ENCODE measurements at regions not wholly inside any gene's neighbourhood (a gene's known extent, or its start where the extent isn't known, plus 50 kb on each side); places are given as distances from the start of the nearest gene placed in this dataset.
"Not testable (repeated sequence)": the region's sequence is repeated elsewhere in the genome, so short reads cannot be mapped to it uniquely, and the experiment has no call there.

DNA sequence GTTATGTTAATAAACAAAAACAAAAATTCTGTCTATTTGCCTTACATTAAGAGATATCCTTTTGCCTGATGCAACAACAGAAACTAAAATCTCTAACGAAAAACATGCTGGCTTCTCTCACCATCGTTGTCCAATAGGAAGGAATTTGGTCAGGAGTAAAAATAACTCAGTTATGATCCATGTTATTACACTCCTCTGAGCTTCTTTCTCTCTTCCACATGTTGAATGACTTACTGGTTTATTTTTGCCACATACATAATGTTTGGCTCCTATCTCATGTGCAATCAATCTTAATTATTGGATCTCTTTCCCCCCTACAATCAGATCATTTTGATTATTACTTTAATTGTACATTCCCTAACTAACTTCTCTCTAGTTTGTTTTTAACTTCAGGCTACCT lies 688.4 kb downstream of the USP25 start:
- DNase-seq = no peak

GRCh38 chr21:16418642-16419041 lies 688.9 kb downstream of the USP25 start:
- peak in 1 of 51 donors; percentile 1 for DNase-seq

DNA sequence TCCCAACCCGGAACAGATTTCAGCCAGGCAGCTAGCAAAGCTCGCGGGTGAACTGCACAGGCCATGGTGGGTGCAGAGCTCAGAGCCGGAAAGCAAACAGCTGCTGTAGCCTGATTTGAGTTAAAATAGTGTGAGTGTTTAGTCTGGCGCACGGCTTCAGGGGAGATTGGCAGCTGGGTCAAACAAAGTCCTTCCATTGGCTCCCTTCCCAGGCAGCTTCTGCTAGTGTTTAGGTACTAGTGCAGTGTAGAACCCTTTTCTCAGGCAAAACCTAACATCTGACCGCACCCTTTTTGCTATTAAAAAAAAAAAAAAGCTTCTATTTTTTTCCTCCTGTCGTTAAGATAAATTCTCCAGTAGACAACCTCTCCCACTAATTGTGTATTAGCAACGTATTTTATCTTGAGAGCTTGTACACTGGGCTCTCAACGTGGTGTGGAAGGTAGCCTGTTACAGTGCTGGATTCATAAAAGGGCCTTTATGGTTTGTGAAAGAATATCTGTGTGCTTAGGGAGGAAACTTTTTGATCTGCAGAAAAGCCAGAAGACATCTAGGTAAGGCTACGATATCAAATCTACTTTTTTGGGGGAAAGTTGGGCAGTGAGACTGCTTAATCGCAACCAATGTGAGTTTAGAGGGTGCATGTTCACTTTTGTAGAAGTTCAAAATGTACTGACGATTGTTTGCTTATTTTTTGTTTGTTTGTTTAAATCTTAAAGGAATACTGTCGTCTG lies 689.6 kb downstream of the USP25 start:
- DNase-seq = peak in 41 of 51 donors; percentile 5 to 69 (median 25)

- DNase-seq = peak in 27 of 51 donors; percentile 0 to 60 (median 26)
Measured at GRCh38 chr21:16420031-16420724, 690.4 kb downstream of the USP25 start.

DNA sequence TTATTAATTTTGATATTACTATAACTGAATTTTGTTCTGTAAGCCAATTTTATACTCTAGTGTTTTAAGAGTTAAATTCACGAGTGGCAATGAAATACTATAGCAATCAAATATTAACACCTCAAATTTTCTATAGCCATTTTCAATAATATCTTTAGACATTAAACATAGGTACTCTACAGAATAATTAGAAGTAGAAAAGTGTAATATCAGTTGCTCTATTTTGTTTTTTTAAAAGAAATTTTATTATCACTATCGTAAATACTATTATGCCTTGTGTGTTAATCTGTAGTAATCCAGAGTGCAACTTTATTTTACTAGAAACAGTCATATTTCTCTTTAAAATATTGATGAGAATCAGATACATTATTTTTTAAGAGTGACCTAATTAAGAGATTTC lies 691.2 kb downstream of the USP25 start:
- no peak for DNase-seq

- DNase-seq = no peak
Measured at GRCh38 chr21:16421965-16422364, 692.2 kb downstream of the USP25 start.

- no peak for DNase-seq
Measured at GRCh38 chr21:16422702-16423101, 692.9 kb downstream of the USP25 start.

- DNase-seq = no peak
Measured at GRCh38 chr21:16423921-16424320, 694.1 kb downstream of the USP25 start.

- DNase-seq = peak in 3 of 51 donors; percentile 1 to 23 (median 21)
Measured at GRCh38 chr21:16424331-16424751, 694.6 kb downstream of the USP25 start.

DNA sequence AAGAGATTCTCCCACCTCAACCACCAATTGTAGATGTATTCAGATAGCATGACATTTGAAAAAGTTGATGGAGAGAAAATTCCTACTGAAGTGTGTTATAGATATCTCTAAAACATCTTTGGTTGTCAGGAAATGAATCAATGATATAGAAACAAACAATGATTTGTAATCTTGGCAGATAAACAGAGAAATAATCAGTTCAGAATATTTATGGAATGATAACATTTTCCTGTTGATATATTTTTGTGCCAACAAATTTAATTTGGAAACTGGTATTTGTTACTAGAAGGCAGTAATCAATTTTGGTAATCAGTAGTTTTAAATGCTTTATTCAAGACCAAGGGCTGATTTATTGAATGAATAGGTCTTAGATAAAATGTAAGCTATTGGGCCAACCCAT lies 695.6 kb downstream of the USP25 start:
- no peak for DNase-seq

GRCh38 chr21:16426936-16427335 lies 697.2 kb downstream of the USP25 start:
- no peak for DNase-seq

GRCh38 chr21:16427587-16428087 lies 697.9 kb downstream of the USP25 start:
- DNase-seq = no peak

DNA sequence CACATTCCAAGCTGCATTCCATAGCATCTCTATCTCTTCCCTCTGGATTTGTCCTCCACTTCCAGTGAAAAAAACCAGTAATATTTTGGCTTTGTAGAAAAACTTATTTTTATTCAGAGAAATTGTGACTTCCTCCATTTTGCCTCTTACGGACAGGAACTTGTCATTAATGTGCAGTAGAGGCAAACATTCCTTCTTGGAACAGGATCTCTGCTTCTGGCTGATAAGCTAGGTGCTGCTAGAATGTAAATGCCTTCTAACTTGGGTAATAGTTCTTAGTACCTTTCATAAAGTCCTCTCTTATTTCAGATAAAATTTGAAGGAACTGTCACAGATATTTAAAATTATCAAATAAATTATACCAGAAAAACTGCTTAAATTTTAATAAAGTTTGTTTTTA lies 707.8 kb downstream of the USP25 start:
- DNase-seq = no peak

GRCh38 chr21:16438761-16439160 lies 709.0 kb downstream of the USP25 start:
- no peak for DNase-seq

DNA sequence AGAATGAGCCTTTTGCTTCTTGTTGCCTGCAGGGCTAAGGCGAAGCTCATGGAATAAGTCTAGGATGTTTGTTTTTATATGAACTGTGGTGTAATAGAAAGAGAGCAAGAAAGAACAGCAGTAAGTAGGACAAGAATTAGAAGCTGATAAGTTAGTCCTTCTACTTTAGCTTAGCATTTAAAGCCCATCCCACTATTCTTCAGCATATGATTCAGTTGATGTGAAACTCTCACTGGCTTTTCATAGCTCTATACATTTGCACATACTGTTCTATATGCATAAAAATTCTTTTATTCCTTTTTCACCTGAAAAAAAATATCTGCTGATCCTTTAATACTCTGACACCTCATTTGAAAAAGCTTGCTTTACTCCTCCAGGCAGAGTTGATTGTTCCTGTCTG lies 712.0 kb downstream of the USP25 start:
- no peak for DNase-seq

GRCh38 chr21:16454399-16454798 lies 724.6 kb downstream of the USP25 start:
- DNase-seq = no peak

- peak in 1 of 51 donors; percentile 50 for DNase-seq
Measured at GRCh38 chr21:16455526-16455925, 725.7 kb downstream of the USP25 start.

DNA sequence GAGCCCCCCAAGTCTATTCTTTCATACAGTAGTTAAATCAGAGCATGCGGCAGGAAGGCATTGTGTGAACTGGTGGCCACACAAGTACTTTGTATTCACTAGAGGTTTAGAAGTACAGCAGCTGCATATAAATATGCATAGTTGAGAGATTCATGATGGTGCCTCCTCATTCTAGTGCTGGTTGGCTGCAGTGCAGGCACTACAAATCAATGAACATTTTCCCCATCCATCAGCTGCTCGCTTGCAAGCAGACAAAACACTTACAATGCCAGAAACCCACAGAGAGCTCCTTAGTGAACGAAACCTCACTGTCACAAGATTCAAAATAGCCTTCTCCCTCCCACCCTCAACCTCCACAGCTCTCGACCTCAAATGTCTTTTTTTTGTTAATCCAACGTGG lies 726.2 kb downstream of the USP25 start:
- peak in 35 of 51 donors; percentile 2 to 77 (median 25) for DNase-seq

GRCh38 chr21:16457498-16457897 lies 727.7 kb downstream of the USP25 start:
- no peak for DNase-seq

DNA sequence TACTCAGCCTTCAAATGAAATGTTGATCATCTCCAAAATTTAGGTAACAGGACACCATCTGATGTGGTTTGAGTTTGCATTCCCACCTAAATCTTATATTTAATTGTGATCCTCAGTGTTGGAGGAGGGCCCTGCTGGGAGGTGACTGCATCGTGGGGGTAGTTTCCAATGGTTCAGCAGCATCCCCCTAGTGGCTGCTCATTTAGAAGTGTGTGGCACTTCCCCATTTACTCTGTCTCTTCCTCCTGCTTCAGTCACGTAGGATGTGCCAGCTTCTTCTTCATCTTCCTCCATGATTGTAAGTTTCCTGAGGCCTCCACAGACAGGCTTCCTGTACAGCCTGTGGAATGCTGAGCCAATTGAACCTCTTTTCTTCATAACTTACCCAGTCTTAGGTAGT lies 731.2 kb downstream of the USP25 start:
- no peak for DNase-seq

DNA sequence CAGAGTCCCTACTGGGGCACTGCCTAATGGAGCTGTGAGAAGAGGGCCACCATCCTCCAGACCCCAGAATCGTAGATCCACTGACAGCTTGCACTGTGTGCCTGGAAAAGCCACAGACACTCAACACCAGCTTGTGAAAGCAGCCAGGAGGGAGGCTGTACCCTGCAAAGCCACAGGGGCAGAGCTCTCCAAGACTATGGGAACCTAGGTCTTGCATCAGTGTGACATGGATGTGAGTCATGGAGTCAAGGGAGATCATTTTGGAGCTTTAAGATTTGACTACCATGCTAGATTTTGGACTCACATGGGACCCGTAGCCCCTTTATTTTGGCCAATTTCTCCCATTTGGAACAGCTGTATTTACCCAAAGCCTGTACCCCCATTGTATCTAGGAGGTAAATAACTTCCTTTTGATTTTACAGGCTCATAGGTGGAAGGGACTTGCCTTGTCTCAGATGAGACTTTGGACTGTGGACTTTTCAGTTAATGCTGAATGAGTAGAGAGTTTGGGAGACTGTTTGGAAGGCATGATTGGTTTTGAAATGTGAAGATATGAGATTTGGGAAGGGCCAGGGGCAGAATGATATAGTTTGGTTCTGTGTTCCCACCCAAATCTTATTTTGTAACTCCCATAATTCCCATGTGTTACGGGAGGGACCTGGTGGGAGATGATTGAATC lies 734.6 kb downstream of the USP25 start:
- not testable (repeated sequence) for DNase-seq

- DNase-seq = no peak
Measured at GRCh38 chr21:16468184-16468583, 738.4 kb downstream of the USP25 start.
